ENCODE measurements at regions not wholly inside any gene's neighbourhood (a gene's known extent, or its start where the extent isn't known, plus 50 kb on each side); places are given as distances from the start of the nearest gene placed in this dataset.

GRCh38 chr4:31702326-31702725 lies 982.2 kb downstream of the PCDH7 start:
- Mint-ChIP-seq H3K27ac (ENCODE audit: unreplicated experiment) (no peak overlapping the region), H3K4me3 (ENCODE audit: unreplicated experiment) (no peak overlapping the region), H3K36me3 (ENCODE audit: unreplicated experiment) (no peaks in the 10 kb centered on the region), H3K9me3 (ENCODE audit: unreplicated experiment) (no peaks in the 10 kb centered on the region), H3K4me1 (ENCODE audit: unreplicated experiment) (peaks cover 2% of the 10 kb centered on the region), H3K27me3 (ENCODE audit: unreplicated experiment) (no peaks in the 10 kb centered on the region)
- DNase-seq (ENCODE audit: extremely low spot score, unreplicated experiment), result no peak
- TF ChIP-seq, protein P1, sequence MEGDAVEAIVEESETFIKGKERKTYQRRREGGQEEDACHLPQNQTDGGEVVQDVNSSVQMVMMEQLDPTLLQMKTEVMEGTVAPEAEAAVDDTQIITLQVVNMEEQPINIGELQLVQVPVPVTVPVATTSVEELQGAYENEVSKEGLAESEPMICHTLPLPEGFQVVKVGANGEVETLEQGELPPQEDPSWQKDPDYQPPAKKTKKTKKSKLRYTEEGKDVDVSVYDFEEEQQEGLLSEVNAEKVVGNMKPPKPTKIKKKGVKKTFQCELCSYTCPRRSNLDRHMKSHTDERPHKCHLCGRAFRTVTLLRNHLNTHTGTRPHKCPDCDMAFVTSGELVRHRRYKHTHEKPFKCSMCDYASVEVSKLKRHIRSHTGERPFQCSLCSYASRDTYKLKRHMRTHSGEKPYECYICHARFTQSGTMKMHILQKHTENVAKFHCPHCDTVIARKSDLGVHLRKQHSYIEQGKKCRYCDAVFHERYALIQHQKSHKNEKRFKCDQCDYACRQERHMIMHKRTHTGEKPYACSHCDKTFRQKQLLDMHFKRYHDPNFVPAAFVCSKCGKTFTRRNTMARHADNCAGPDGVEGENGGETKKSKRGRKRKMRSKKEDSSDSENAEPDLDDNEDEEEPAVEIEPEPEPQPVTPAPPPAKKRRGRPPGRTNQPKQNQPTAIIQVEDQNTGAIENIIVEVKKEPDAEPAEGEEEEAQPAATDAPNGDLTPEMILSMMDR (IDR thresholded peaks at IDR 0.05), result no peak

- Mint-ChIP-seq H3K4me1 (ENCODE audit: unreplicated experiment) (peaks cover 3% of the 10 kb centered on the region), H3K4me3 (ENCODE audit: unreplicated experiment) (no peak overlapping the region), H3K9me3 (ENCODE audit: unreplicated experiment) (peaks cover 2% of the 10 kb centered on the region), H3K27me3 (ENCODE audit: unreplicated experiment) (no peaks in the 10 kb centered on the region), H3K36me3 (ENCODE audit: unreplicated experiment) (no peaks in the 10 kb centered on the region), H3K27ac (ENCODE audit: unreplicated experiment) (no peak overlapping the region)
- no peak for DNase-seq (ENCODE audit: extremely low spot score, unreplicated experiment)
- TF ChIP-seq, protein P1 (IDR thresholded peaks at IDR 0.05), result no peak
These were observed 994.1 kb downstream of the PCDH7 start for GRCh38 chr4:31714238-31714637.

DNA sequence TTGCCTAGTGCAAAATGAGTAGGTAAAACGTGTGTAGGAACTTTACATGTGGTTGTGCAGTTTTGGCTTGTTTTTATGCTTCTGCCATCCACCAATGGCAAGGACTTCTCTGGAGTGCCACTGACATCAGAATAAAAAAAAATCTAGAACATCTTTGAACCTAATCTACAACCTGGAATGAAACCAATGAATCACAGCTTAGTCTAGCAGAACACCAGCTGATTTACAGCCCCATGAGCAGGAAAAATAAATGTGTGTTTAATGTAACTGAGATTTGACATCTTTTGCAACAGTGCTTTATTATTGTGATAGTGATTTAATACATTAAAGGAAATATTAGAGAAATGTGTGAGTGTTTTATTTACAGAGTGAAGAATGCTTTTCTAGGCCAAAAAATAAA lies 995.1 kb downstream of the PCDH7 start:
- no peaks in the 10 kb centered on the region for H3K27me3 Mint-ChIP-seq (ENCODE audit: unreplicated experiment)
- TF ChIP-seq, protein P1 (IDR thresholded peaks at IDR 0.05), result no peak
- no peaks in the 10 kb centered on the region for H3K36me3 Mint-ChIP-seq (ENCODE audit: unreplicated experiment)

DNA sequence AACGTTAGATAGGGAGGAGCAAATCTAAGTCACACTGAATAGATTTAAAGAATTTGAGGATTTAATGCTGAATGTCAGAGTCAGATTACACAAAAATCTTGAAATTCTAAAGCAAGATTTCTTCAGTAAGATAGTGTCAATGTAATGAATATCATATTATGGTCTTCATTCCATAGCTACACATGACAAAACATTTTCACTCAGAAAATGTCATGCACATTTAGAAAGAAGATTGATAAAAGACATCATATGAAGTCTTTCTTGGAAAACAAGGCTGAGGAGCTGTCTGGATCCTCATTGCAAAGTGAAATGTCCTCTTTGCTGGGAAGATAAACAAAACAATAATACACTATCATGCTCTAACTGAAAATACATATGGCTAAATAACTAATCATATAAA lies 1006.9 kb downstream of the PCDH7 start:
- Mint-ChIP-seq H3K4me3 (ENCODE audit: unreplicated experiment) (no peak overlapping the region), H3K27ac (ENCODE audit: unreplicated experiment) (no peak overlapping the region), H3K4me1 (ENCODE audit: unreplicated experiment) (no peaks in the 10 kb centered on the region), H3K27me3 (ENCODE audit: unreplicated experiment) (no peaks in the 10 kb centered on the region), H3K9me3 (ENCODE audit: unreplicated experiment) (no peaks in the 10 kb centered on the region), H3K36me3 (ENCODE audit: unreplicated experiment) (no peaks in the 10 kb centered on the region)
- no peak for DNase-seq (ENCODE audit: extremely low spot score, unreplicated experiment)
- TF ChIP-seq, protein P1 (IDR thresholded peaks at IDR 0.05), result no peak

More for the DNA sequence above, 995.1 kb downstream of the PCDH7 start:
- peaks cover 9% of the 10 kb centered on the region for H3K9me3 Mint-ChIP-seq (ENCODE audit: unreplicated experiment)
- no peak for DNase-seq (ENCODE audit: extremely low spot score, unreplicated experiment)
- H3K27ac Mint-ChIP-seq (ENCODE audit: unreplicated experiment), result no peak overlapping the region
- H3K4me1 Mint-ChIP-seq (ENCODE audit: unreplicated experiment), result peaks cover 3% of the 10 kb centered on the region
- H3K4me3 Mint-ChIP-seq (ENCODE audit: unreplicated experiment), result no peak overlapping the region

DNA sequence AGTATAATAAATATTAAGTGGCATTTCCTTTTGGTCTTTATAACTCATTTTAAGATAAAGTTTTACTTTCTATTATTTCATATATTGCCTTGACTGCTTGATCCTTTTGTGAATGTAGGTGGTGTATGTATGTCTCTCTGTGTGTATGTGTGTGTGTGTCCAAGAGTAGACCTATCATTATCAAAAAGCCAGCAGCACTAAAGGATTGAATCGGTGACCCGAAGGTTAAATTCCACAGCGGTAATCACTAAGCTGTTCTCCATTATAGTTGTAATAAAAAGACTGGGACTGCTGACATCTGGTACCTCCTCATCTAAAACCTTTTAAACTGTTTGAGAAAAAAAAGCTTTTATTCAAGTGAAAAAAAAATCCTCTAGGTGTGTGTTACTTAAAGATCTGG lies 1014.8 kb downstream of the PCDH7 start:
- H3K27ac Mint-ChIP-seq (ENCODE audit: unreplicated experiment), result no peak overlapping the region
- no peaks in the 10 kb centered on the region for H3K27me3 Mint-ChIP-seq (ENCODE audit: unreplicated experiment)
- H3K9me3 Mint-ChIP-seq (ENCODE audit: unreplicated experiment), result no peaks in the 10 kb centered on the region
- H3K36me3 Mint-ChIP-seq (ENCODE audit: unreplicated experiment), result no peaks in the 10 kb centered on the region
- H3K4me3 Mint-ChIP-seq (ENCODE audit: unreplicated experiment), result no peak overlapping the region
- TF ChIP-seq, protein P1 (IDR thresholded peaks at IDR 0.05), result no peak
- H3K4me1 Mint-ChIP-seq (ENCODE audit: unreplicated experiment), result no peaks in the 10 kb centered on the region
- DNase-seq (ENCODE audit: extremely low spot score, unreplicated experiment), result no peak
